Activated naive CD4-positive, alpha-beta T cell treated with anti-CD3 and anti-CD28 coated beads, Interleukin-2, amount 50 U/mL, for 24 hours (primary cell): ENCODE measurements at regions not wholly inside any gene's neighbourhood (a gene's known extent, or its start where the extent isn't known, plus 50 kb on each side); places are given as distances from the start of the nearest gene placed in this dataset.

Experiments
- H3K27ac Mint-ChIP-seq: one replicate; pipeline ENCODE4 v1.8.0; 2021; ENCODE audit warnings: mild to moderate bottlenecking, mixed read lengths
- H3K27me3 Mint-ChIP-seq: one replicate; pipeline ENCODE4 v1.8.0; 2021; ENCODE audit warnings: mixed read lengths
- H3K36me3 Mint-ChIP-seq: one replicate; pipeline ENCODE4 v1.8.0; 2021; ENCODE audit warnings: mixed read lengths
- H3K4me1 Mint-ChIP-seq: one replicate; pipeline ENCODE4 v1.8.0; 2021; ENCODE audit warnings: mixed read lengths
- H3K4me3 Mint-ChIP-seq: one replicate; pipeline ENCODE4 v1.8.0; 2021; ENCODE audit warnings: mild to moderate bottlenecking, mixed read lengths
- H3K9me3 Mint-ChIP-seq: one replicate; pipeline ENCODE4 v1.8.0; 2021; ENCODE audit warnings: mixed read lengths

GRCh38 chr18:79579807-79580497 lies 99.7 kb upstream of the CTDP1 start:
- no peaks in the 10 kb centered on the region for H3K36me3 Mint-ChIP-seq
- H3K4me3 Mint-ChIP-seq = no peak overlapping the region
- no peaks in the 10 kb centered on the region for H3K9me3 Mint-ChIP-seq
- no peaks in the 10 kb centered on the region for H3K4me1 Mint-ChIP-seq
- H3K27ac Mint-ChIP-seq = no peak overlapping the region
- H3K27me3 Mint-ChIP-seq = no peaks in the 10 kb centered on the region

- H3K4me3 Mint-ChIP-seq = no peak overlapping the region
- no peaks in the 10 kb centered on the region for H3K36me3 Mint-ChIP-seq
- no peaks in the 10 kb centered on the region for H3K9me3 Mint-ChIP-seq
- no peaks in the 10 kb centered on the region for H3K27me3 Mint-ChIP-seq
- no peak overlapping the region for H3K27ac Mint-ChIP-seq
- H3K4me1 Mint-ChIP-seq = no peaks in the 10 kb centered on the region
Measured at GRCh38 chr18:79580498-79581171, 99.0 kb upstream of the CTDP1 start.

GRCh38 chr18:79581406-79581805 lies 98.2 kb upstream of the CTDP1 start:
- Mint-ChIP-seq H3K9me3 (no peaks in the 10 kb centered on the region), H3K4me3 (no peak overlapping the region), H3K27ac (no peak overlapping the region), H3K4me1 (no peaks in the 10 kb centered on the region), H3K27me3 (no peaks in the 10 kb centered on the region), H3K36me3 (no peaks in the 10 kb centered on the region)

GRCh38 chr18:79581911-79582310 lies 97.7 kb upstream of the CTDP1 start:
- Mint-ChIP-seq H3K9me3 (no peaks in the 10 kb centered on the region), H3K36me3 (no peaks in the 10 kb centered on the region), H3K27ac (no peak overlapping the region), H3K4me1 (no peaks in the 10 kb centered on the region), H3K4me3 (no peak overlapping the region), H3K27me3 (no peaks in the 10 kb centered on the region)

GRCh38 chr18:79582978-79583377 lies 96.6 kb upstream of the CTDP1 start:
- Mint-ChIP-seq H3K27ac (no peak overlapping the region), H3K9me3 (no peaks in the 10 kb centered on the region), H3K27me3 (no peaks in the 10 kb centered on the region), H3K4me1 (no peaks in the 10 kb centered on the region), H3K36me3 (no peaks in the 10 kb centered on the region), H3K4me3 (no peak overlapping the region)

GRCh38 chr18:79583426-79583825 lies 96.2 kb upstream of the CTDP1 start:
- H3K27ac Mint-ChIP-seq = no peak overlapping the region

GRCh38 chr18:79583984-79584401 lies 95.6 kb upstream of the CTDP1 start:
- Mint-ChIP-seq H3K4me3 (no peak overlapping the region), H3K9me3 (no peaks in the 10 kb centered on the region), H3K36me3 (no peaks in the 10 kb centered on the region), H3K4me1 (no peaks in the 10 kb centered on the region), H3K27me3 (no peaks in the 10 kb centered on the region), H3K27ac (no peak overlapping the region)

More at GRCh38 chr18:79583426-79583825, 96.2 kb upstream of the CTDP1 start:
- no peaks in the 10 kb centered on the region for H3K9me3 Mint-ChIP-seq
- H3K4me3 Mint-ChIP-seq = no peak overlapping the region
- H3K4me1 Mint-ChIP-seq = no peaks in the 10 kb centered on the region
- no peaks in the 10 kb centered on the region for H3K27me3 Mint-ChIP-seq
- no peaks in the 10 kb centered on the region for H3K36me3 Mint-ChIP-seq

- H3K27ac Mint-ChIP-seq = no peak overlapping the region
- H3K27me3 Mint-ChIP-seq = no peaks in the 10 kb centered on the region
- no peaks in the 10 kb centered on the region for H3K36me3 Mint-ChIP-seq
- no peak overlapping the region for H3K4me3 Mint-ChIP-seq
- H3K9me3 Mint-ChIP-seq = no peaks in the 10 kb centered on the region
- no peaks in the 10 kb centered on the region for H3K4me1 Mint-ChIP-seq
Measured at GRCh38 chr18:79584491-79585394, 94.9 kb upstream of the CTDP1 start.

GRCh38 chr18:79585395-79586370 lies 93.9 kb upstream of the CTDP1 start:
- Mint-ChIP-seq H3K27me3 (no peaks in the 10 kb centered on the region), H3K4me3 (no peak overlapping the region), H3K9me3 (no peaks in the 10 kb centered on the region), H3K27ac (no peak overlapping the region), H3K36me3 (no peaks in the 10 kb centered on the region), H3K4me1 (no peaks in the 10 kb centered on the region)

- H3K27ac Mint-ChIP-seq = no peak overlapping the region
- H3K4me3 Mint-ChIP-seq = no peak overlapping the region
- no peaks in the 10 kb centered on the region for H3K4me1 Mint-ChIP-seq
- H3K9me3 Mint-ChIP-seq = no peaks in the 10 kb centered on the region
- H3K27me3 Mint-ChIP-seq = no peaks in the 10 kb centered on the region
- no peaks in the 10 kb centered on the region for H3K36me3 Mint-ChIP-seq
Measured at GRCh38 chr18:79586436-79587225, 93.0 kb upstream of the CTDP1 start.

- no peaks in the 10 kb centered on the region for H3K4me1 Mint-ChIP-seq
- no peaks in the 10 kb centered on the region for H3K36me3 Mint-ChIP-seq
Measured at GRCh38 chr18:79587226-79587741, 92.3 kb upstream of the CTDP1 start.

GRCh38 chr18:79587779-79588635 lies 91.6 kb upstream of the CTDP1 start:
- Mint-ChIP-seq H3K4me3 (no peak overlapping the region), H3K36me3 (no peaks in the 10 kb centered on the region), H3K27ac (no peak overlapping the region), H3K4me1 (no peaks in the 10 kb centered on the region), H3K9me3 (peaks cover 7% of the 10 kb centered on the region), H3K27me3 (no peaks in the 10 kb centered on the region)

More at GRCh38 chr18:79587226-79587741, 92.3 kb upstream of the CTDP1 start:
- Mint-ChIP-seq H3K9me3 (no peaks in the 10 kb centered on the region), H3K27ac (no peak overlapping the region), H3K27me3 (no peaks in the 10 kb centered on the region), H3K4me3 (no peak overlapping the region)

GRCh38 chr18:79588636-79589481 lies 90.7 kb upstream of the CTDP1 start:
- H3K4me1 Mint-ChIP-seq = no peaks in the 10 kb centered on the region
- H3K9me3 Mint-ChIP-seq = peaks cover 11% of the 10 kb centered on the region
- H3K36me3 Mint-ChIP-seq = no peaks in the 10 kb centered on the region
- no peak overlapping the region for H3K27ac Mint-ChIP-seq
- no peak overlapping the region for H3K4me3 Mint-ChIP-seq
- no peaks in the 10 kb centered on the region for H3K27me3 Mint-ChIP-seq
